CD14-positive monocyte (primary cell): ENCODE measurements at regions not wholly inside any gene's neighbourhood (a gene's known extent, or its start where the extent isn't known, plus 50 kb on each side); places are given as distances from the start of the nearest gene placed in this dataset.

Experiments used
- DNase-seq, 3 donors: peaks; one replicate each; pipeline ENCODE4 v3.0.0-alpha.2; 2011 to 2022
- H2AFZ ChIP-seq: 2 replicates; pipeline ENCODE4 v1.6.0; 2012; ENCODE audit warnings: mild to moderate bottlenecking, low read depth, low read length, inconsistent platforms; ENCODE audit not compliant: insufficient read depth, poor library complexity, severe bottlenecking
- H3K27ac ChIP-seq, 2 donors: 1 replicate in 1 of 2; 2 replicates in 1 of 2; pipeline ENCODE4 v1.5.1; 2012 to 2013; ENCODE audit warnings: low read length in 2 of 2, control low read depth in 1 of 2, inconsistent platforms in 1 of 2, low read depth in 1 of 2, mild to moderate bottlenecking in 1 of 2
- H3K27me3 ChIP-seq, 2 donors: one replicate each; pipeline versions ENCODE4 v1.6.0 to v1.6.1; 2011 to 2013; ENCODE audit warnings: low read length in 2 of 2; ENCODE audit not compliant: control insufficient read depth in 2 of 2, insufficient read depth in 2 of 2
- H3K36me3 ChIP-seq, 2 donors: replicated peaks in 1 of 2; 1 replicate in 1 of 2; 2 replicates in 1 of 2; pipeline versions ENCODE4 v1.5.1 to v1.6.1; 2012 to 2013; ENCODE audit warnings: low read length in 2 of 2, control low read depth in 1 of 2, inconsistent platforms in 1 of 2, mild to moderate bottlenecking in 1 of 2; ENCODE audit not compliant: insufficient read depth in 2 of 2, control insufficient read depth in 1 of 2
- H3K4me1 ChIP-seq, 2 donors: 1 replicate in 1 of 2; 2 replicates in 1 of 2; pipeline versions ENCODE4 v1.5.1 to v1.6.1; 2012 to 2013; ENCODE audit warnings: low read length in 2 of 2, control low read depth in 1 of 2, inconsistent platforms in 1 of 2, mild to moderate bottlenecking in 1 of 2, moderate library complexity in 1 of 2; ENCODE audit not compliant: insufficient read depth in 2 of 2, control insufficient read depth in 1 of 2
- H3K4me2 ChIP-seq: replicated peaks from 2 replicates; pipeline ENCODE3; 2012; ENCODE audit warnings: low read length, moderate library complexity, mild to moderate bottlenecking; ENCODE audit not compliant: poor library complexity, severe bottlenecking; ENCODE audit errors: extremely low read depth
- H3K4me3 ChIP-seq, 3 experiments: fragments of 200-600 bp in 1 of 3; sonication (generic) in 1 of 3; replicated peaks in 1 of 3; 1 replicate in 2 of 3; 2 replicates in 1 of 3; pipeline ENCODE4 v1.5.1; 2011 to 2013; ENCODE audit warnings: low read length in 3 of 3, mild to moderate bottlenecking in 3 of 3, control low read depth in 2 of 3, low read depth in 2 of 3, inconsistent platforms in 1 of 3, moderate library complexity in 1 of 3
- H3K79me2 ChIP-seq: 2 replicates; pipeline ENCODE4 v1.6.0; 2012; ENCODE audit warnings: mild to moderate bottlenecking, control low read depth, inconsistent platforms, low read length, moderate library complexity; ENCODE audit not compliant: insufficient read depth
- H3K9ac ChIP-seq: 2 replicates; pipeline ENCODE4 v1.6.0; 2017; ENCODE audit warnings: low read length, mild to moderate bottlenecking; ENCODE audit not compliant: insufficient read depth, poor library complexity, severe bottlenecking
- H3K9me3 ChIP-seq, 2 donors: replicated peaks in 1 of 2; 1 replicate in 1 of 2; 2 replicates in 1 of 2; pipeline versions ENCODE4 v1.5.1 to v1.6.1; 2012 to 2013; ENCODE audit warnings: low read length in 2 of 2, control low read depth in 1 of 2; ENCODE audit not compliant: control insufficient read depth in 1 of 2, insufficient read depth in 1 of 2
- H4K20me1 ChIP-seq: 2 replicates; pipeline ENCODE4 v1.6.0; 2012; ENCODE audit warnings: mild to moderate bottlenecking, low read length, control low read depth, moderate library complexity; ENCODE audit not compliant: insufficient read depth
- H3K27ac Mint-ChIP-seq, 7 donors: one replicate each; pipeline ENCODE4 v1.8.0; 2020; ENCODE audit warnings: mild to moderate bottlenecking in 7 of 7, mixed read lengths in 7 of 7, moderate library complexity in 6 of 7, inconsistent platforms in 2 of 7
- H3K27me3 Mint-ChIP-seq, 3 donors: one replicate each; pipeline ENCODE4 v1.8.0; 2021 to 2022; ENCODE audit warnings: low read depth in 3 of 3, mild to moderate bottlenecking in 3 of 3, mixed read lengths in 3 of 3, moderate library complexity in 3 of 3, inconsistent platforms in 1 of 3
- H3K36me3 Mint-ChIP-seq, 2 donors: one replicate each; pipeline ENCODE4 v1.8.0; 2020; ENCODE audit warnings: mixed read lengths in 2 of 2, inconsistent platforms in 1 of 2, mild to moderate bottlenecking in 1 of 2
- H3K4me1 Mint-ChIP-seq: one replicate; pipeline ENCODE4 v1.8.0; 2020; ENCODE audit warnings: mild to moderate bottlenecking, mixed read lengths
- H3K4me3 Mint-ChIP-seq, 2 donors: one replicate each; pipeline ENCODE4 v1.8.0; 2020; ENCODE audit warnings: mild to moderate bottlenecking in 2 of 2, mixed read lengths in 2 of 2, moderate library complexity in 1 of 2
- H3K9me3 Mint-ChIP-seq, 7 donors: one replicate each; pipeline ENCODE4 v1.8.0; 2020 to 2022; ENCODE audit warnings: mixed read lengths in 7 of 7, mild to moderate bottlenecking in 6 of 7, moderate library complexity in 6 of 7, inconsistent platforms in 2 of 7
- CTCF ChIP-seq: fragments of 200-600 bp; IDR thresholded peaks from one replicate; pipeline ENCODE4 v1.8.0; 2022; ENCODE audit warnings: antibody characterized with exemption, mild to moderate bottlenecking
- WGBS: methylation state at CpG from one replicate; pipeline ENCODE4 v1.1.5; 2013; ENCODE audit warnings: missing lambda C conversion rate; ENCODE audit not compliant: insufficient coverage; 5-methylcytosine and 5-hydroxymethylcytosine counted together
- intact Hi-C, 2 donors: fragments of 100-400 bp; cut with micrococcal nuclease; formaldehyde crosslinking; loops; one replicate each; pipeline versions ENCODE4 v1.15.0 to v1.15.1; 2023

- Mint-ChIP-seq H3K4me1 (no peaks in the 10 kb centered on the region), H3K27ac (peak overlapping the region in 1 of 7 donors; percentile 38), H3K9me3 (peaks cover 0 to 2% (median 0%) of the 10 kb centered on the region in 7 donors), H3K4me3 (no peak overlapping the region), H3K36me3 (no peaks in the 10 kb centered on the region), H3K27me3 (no peaks in the 10 kb centered on the region)
- Histone ChIP-seq H3K4me2 (no peak overlapping the region), H3K4me3 (no peak overlapping the region), H2AFZ (no peak overlapping the region), H4K20me1 (no peaks in the 10 kb centered on the region), H3K9ac (no peak overlapping the region), H3K36me3 (no peaks in the 10 kb centered on the region), H3K4me1 (no peaks in the 10 kb centered on the region), H3K9me3 (no peaks in the 10 kb centered on the region), H3K79me2 (no peaks in the 10 kb centered on the region), H3K27ac (no peak overlapping the region), H3K27me3 (no peaks in the 10 kb centered on the region)
- no peak for TF ChIP-seq CTCF
- 100% methylated on average over 1 of the region's 3 CpGs for WGBS
- no peak for DNase-seq
- intact Hi-C loops: no loop called here
These were observed 752.8 kb upstream of the ADAMTS16 start for GRCh38 chr5:4387290-4387689.

GRCh38 chr5:4395752-4396151 is 744.4 kb upstream of the ADAMTS16 start:
- Histone ChIP-seq H3K4me3 (no peak overlapping the region), H3K79me2 (no peaks in the 10 kb centered on the region), H3K9ac (no peak overlapping the region), H3K36me3 (no peaks in the 10 kb centered on the region), H3K4me2 (no peak overlapping the region), H3K27me3 (no peaks in the 10 kb centered on the region), H3K4me1 (no peaks in the 10 kb centered on the region), H3K27ac (no peak overlapping the region), H2AFZ (no peak overlapping the region), H4K20me1 (no peaks in the 10 kb centered on the region), H3K9me3 (peaks cover 12 to 16% of the 10 kb centered on the region in 2 donors)
- DNase-seq: no peak
- no peak for TF ChIP-seq CTCF
- intact Hi-C loops: no loop called here
- Mint-ChIP-seq H3K27me3 (peaks cover 0 to 2% (median 2%) of the 10 kb centered on the region in 3 donors), H3K4me1 (no peaks in the 10 kb centered on the region), H3K27ac (no peak overlapping the region), H3K9me3 (peaks cover 4 to 19% (median 10%) of the 10 kb centered on the region in 7 donors), H3K4me3 (no peak overlapping the region), H3K36me3 (no peaks in the 10 kb centered on the region)
- WGBS: no CpG with 5 or more reads among the region's 2 CpGs
